H1 (cell line): ENCODE measurements at regions not wholly inside any gene's neighbourhood (a gene's known extent, or its start where the extent isn't known, plus 50 kb on each side); places are given as distances from the start of the nearest gene placed in this dataset.

Source experiments
- CTCF ChIA-PET: fragments of 300-600 bp; sonication (Branson Sonifier 250); formaldehyde crosslinking; loops from one replicate; lab custom pipeline; 2021; ENCODE audit not compliant: partially characterized antibody; lab: Charles Lee
- POLR2A ChIA-PET: fragments of 300-600 bp; sonication (Branson Sonifier 250); formaldehyde crosslinking; loops from one replicate; lab custom pipeline; 2021; ENCODE audit warnings: inconsistent platforms; ENCODE audit not compliant: partially characterized antibody; lab: Charles Lee
- DNase-seq, 2 experiments: peaks; one replicate each; pipeline versions ENCODE4 v3.0.0 to v3.0.0-alpha.2; 2010 to 2022; ENCODE audit warnings: low spot score in 2 of 2, low read depth in 1 of 2, mixed read lengths in 1 of 2
- FAIRE-seq: peaks from 2 replicates; lab custom pipeline; 2011; peaks lifted over from hg19 to GRCh38; lab: Jason Lieb, UNC
- H2AFZ ChIP-seq: 2 replicates; pipeline ENCODE4 v1.8.1; 2012; ENCODE audit warnings: low read length, inconsistent platforms
- H2AK5ac ChIP-seq: 2 replicates; pipeline ENCODE4 v1.6.1; 2013; ENCODE audit warnings: low read depth, low read length
- H2BK120ac ChIP-seq: replicated peaks from 2 replicates; pipeline ENCODE3; 2013; ENCODE audit warnings: low read depth, low read length, inconsistent platforms
- H2BK12ac ChIP-seq: 2 replicates; pipeline ENCODE4 v1.6.1; 2013; ENCODE audit warnings: low read depth, low read length
- H2BK15ac ChIP-seq: 2 replicates; pipeline ENCODE4 v1.6.1; 2013; ENCODE audit warnings: low read length
- H2BK20ac ChIP-seq: 2 replicates; pipeline ENCODE4 v1.6.1; 2013; ENCODE audit warnings: low read length
- H2BK5ac ChIP-seq: 2 replicates; pipeline ENCODE4 v1.6.1; 2013; ENCODE audit warnings: low read depth, low read length
- H3K14ac ChIP-seq: 2 replicates; pipeline ENCODE4 v1.6.1; 2013; ENCODE audit warnings: inconsistent platforms; ENCODE audit not compliant: insufficient read length
- H3K18ac ChIP-seq: 2 replicates; pipeline ENCODE4 v1.6.1; 2013; ENCODE audit warnings: low read length; ENCODE audit errors: extremely low read depth
- H3K23ac ChIP-seq: 2 replicates; pipeline ENCODE4 v1.6.1; 2013; ENCODE audit warnings: inconsistent platforms; ENCODE audit not compliant: insufficient read length
- H3K23me2 ChIP-seq: 2 replicates; pipeline ENCODE4 v1.6.1; 2013; ENCODE audit warnings: low read depth, low read length
- H3K27ac ChIP-seq: 2 replicates; pipeline ENCODE4 v1.6.1; 2011; ENCODE audit warnings: low read depth, low read length, inconsistent platforms
- H3K27me3 ChIP-seq, 4 experiments: replicated peaks in 1 of 4; 1 replicate in 1 of 4; 2 replicates in 3 of 4; pipeline versions ENCODE4 v1.6.1 to v1.8.1; 2011 to 2013; ENCODE audit warnings: low read length in 3 of 4, mild to moderate bottlenecking in 3 of 4, inconsistent platforms in 2 of 4, mixed read lengths in 2 of 4, moderate library complexity in 1 of 4; ENCODE audit not compliant: control insufficient read depth in 3 of 4, insufficient read depth in 3 of 4; ENCODE audit errors: extremely low read depth in 1 of 4
- H3K36me3 ChIP-seq, 4 experiments: 2 replicates each; pipeline versions ENCODE4 v1.6.1 to v1.8.1; 2011 to 2013; ENCODE audit warnings: mild to moderate bottlenecking in 4 of 4, low read length in 3 of 4, moderate library complexity in 2 of 4, control low read depth in 1 of 4, inconsistent platforms in 1 of 4; ENCODE audit not compliant: insufficient read depth in 4 of 4, control insufficient read depth in 2 of 4
- H3K4ac ChIP-seq: replicated peaks from 2 replicates; pipeline ENCODE3; 2013; ENCODE audit warnings: low read length, low read depth, mixed read lengths, inconsistent platforms; ENCODE audit not compliant: insufficient read length
- H3K4me1 ChIP-seq, 4 experiments: replicated peaks in 1 of 4; 1 replicate in 1 of 4; 2 replicates in 3 of 4; pipeline versions ENCODE4 v1.6.1 to v1.8.1; 2011 to 2013; ENCODE audit warnings: low read length in 3 of 4, inconsistent platforms in 2 of 4, mixed read lengths in 1 of 4; ENCODE audit not compliant: insufficient read depth in 4 of 4, control insufficient read depth in 3 of 4
- H3K4me2 ChIP-seq, 2 experiments: 2 replicates each; pipeline versions ENCODE4 v1.6.1 to v1.8.1; 2011 to 2013; ENCODE audit warnings: low read depth in 2 of 2, low read length in 2 of 2, control low read depth in 1 of 2, inconsistent platforms in 1 of 2, mild to moderate bottlenecking in 1 of 2; ENCODE audit not compliant: insufficient read depth in 1 of 2
- H3K4me3 ChIP-seq, 4 experiments: fragments of 200-600, 300-600 bp in 1 of 4; sonication (generic), shearing (Covaris generic), sonication (Bioruptor Twin) in 1 of 4; 2 replicates each; pipeline versions ENCODE4 v1.5.1 to v1.8.1; 2011 to 2016; ENCODE audit warnings: low read length in 4 of 4, low read depth in 3 of 4, control low read depth in 2 of 4, inconsistent platforms in 2 of 4, mild to moderate bottlenecking in 2 of 4, mixed read lengths in 1 of 4, moderate library complexity in 1 of 4; ENCODE audit not compliant: insufficient read depth in 2 of 4; ENCODE audit errors: extremely low read depth in 1 of 4
- H3K56ac ChIP-seq: replicated peaks from 2 replicates; pipeline ENCODE3; 2013; ENCODE audit warnings: low read depth, mild to moderate bottlenecking, mixed read lengths, low read length, inconsistent platforms; ENCODE audit not compliant: insufficient read length
- H3K79me1 ChIP-seq: 2 replicates; pipeline ENCODE4 v1.6.1; 2013; ENCODE audit warnings: low read depth, low read length, control low read depth
- H3K79me2 ChIP-seq, 2 experiments: 2 replicates each; pipeline versions ENCODE4 v1.6.1 to v1.8.1; 2012 to 2013; ENCODE audit warnings: low read length in 2 of 2, mild to moderate bottlenecking in 2 of 2, inconsistent platforms in 1 of 2; ENCODE audit not compliant: insufficient read depth in 2 of 2, control insufficient read depth in 1 of 2
- H3K9ac ChIP-seq, 4 experiments: replicated peaks in 1 of 4; 1 replicate in 1 of 4; 2 replicates in 3 of 4; pipeline versions ENCODE4 v1.6.1 to v1.8.1; 2011 to 2013; ENCODE audit warnings: low read depth in 3 of 4, low read length in 3 of 4, control low read depth in 2 of 4, mild to moderate bottlenecking in 2 of 4, moderate library complexity in 2 of 4, inconsistent platforms in 1 of 4; ENCODE audit errors: extremely low read depth in 1 of 4
- H3K9me3 ChIP-seq, 2 experiments: 2 replicates each; pipeline versions ENCODE4 v1.6.1 to v1.8.1; 2012 to 2013; ENCODE audit warnings: mild to moderate bottlenecking in 2 of 2, moderate library complexity in 2 of 2, control low read depth in 1 of 2, inconsistent platforms in 1 of 2, low read depth in 1 of 2, low read length in 1 of 2, mixed read lengths in 1 of 2; ENCODE audit not compliant: insufficient read depth in 2 of 2
- H4K20me1 ChIP-seq, 2 experiments: replicated peaks in 1 of 2; 2 replicates each; pipeline versions ENCODE3 to v1.8.1; 2011 to 2013; ENCODE audit warnings: inconsistent platforms in 2 of 2, low read length in 2 of 2, mild to moderate bottlenecking in 1 of 2; ENCODE audit not compliant: insufficient read depth in 2 of 2, control insufficient read depth in 1 of 2
- H4K5ac ChIP-seq: 2 replicates; pipeline ENCODE4 v1.6.1; 2013; ENCODE audit warnings: low read length, low read depth, mixed read lengths, inconsistent platforms; ENCODE audit not compliant: insufficient read length
- H4K8ac ChIP-seq: 2 replicates; pipeline ENCODE4 v1.8.0; 2013; ENCODE audit warnings: mild to moderate bottlenecking, moderate library complexity, low read length, inconsistent platforms; ENCODE audit not compliant: insufficient read depth; ENCODE audit errors: extremely low read depth
- H4K91ac ChIP-seq: replicated peaks from 2 replicates; pipeline ENCODE3; 2013; ENCODE audit warnings: low read length, mixed read lengths, inconsistent platforms; ENCODE audit not compliant: insufficient read length
- ASH2L ChIP-seq: fragments of 200-600, 300-600 bp; sonication (generic); IDR thresholded peaks from one replicate; pipeline ENCODE4 v1.7.1; 2017; ENCODE audit warnings: low read length
- BACH1 ChIP-seq: IDR thresholded peaks from 2 replicates; pipeline ENCODE4 v1.6.1; 2012; ENCODE audit warnings: low read length, improper control_type of control experiment
- CHD2 ChIP-seq: IDR thresholded peaks from 2 replicates; pipeline ENCODE4 v1.6.1; 2012; ENCODE audit warnings: low read length, improper control_type of control experiment
- EZH2 ChIP-seq: fragments of 200-600 bp; sonication (generic); IDR thresholded peaks from 2 replicates; pipeline ENCODE4 v1.7.1; 2012; ENCODE audit warnings: low read depth, mild to moderate bottlenecking, moderate library complexity, low read length, inconsistent platforms; ENCODE audit not compliant: severe bottlenecking
- HDAC2 ChIP-seq, 2 experiments: fragments of 300-600 bp in 1 of 2; sonication (generic) in 1 of 2; IDR thresholded peaks; 2 replicates each; pipeline ENCODE4 v1.6.1; 2011 to 2012; ENCODE audit warnings: low read depth in 2 of 2, low read length in 2 of 2, mild to moderate bottlenecking in 2 of 2, moderate library complexity in 2 of 2, borderline replicate concordance in 1 of 2, inconsistent platforms in 1 of 2
- MAFK ChIP-seq: IDR thresholded peaks from 2 replicates; pipeline ENCODE4 v1.6.1; 2012; ENCODE audit warnings: low read depth, mild to moderate bottlenecking, improper control_type of control experiment, low read length
- PHF8 ChIP-seq: fragments of 200-600 bp; sonication (generic); conservative IDR thresholded peaks from 2 replicates; pipeline ENCODE4 v1.7.1; 2012; ENCODE audit warnings: low read depth, mild to moderate bottlenecking, inconsistent platforms, low read length, moderate library complexity
- RFX5 ChIP-seq: IDR thresholded peaks from 2 replicates; pipeline ENCODE4 v1.6.1; 2011; ENCODE audit warnings: low read depth, low read length, improper control_type of control experiment, borderline replicate concordance
- RXRA ChIP-seq: IDR thresholded peaks from 2 replicates; pipeline ENCODE4 v1.6.1; 2011; ENCODE audit warnings: low read depth, mild to moderate bottlenecking, low read length, moderate library complexity; ENCODE audit not compliant: insufficient read depth
- SIN3A ChIP-seq, 2 experiments: IDR thresholded peaks in 1 of 2; conservative IDR thresholded peaks in 1 of 2; 2 replicates each; pipeline ENCODE4 v1.6.1; 2011 to 2012; ENCODE audit warnings: low read length in 2 of 2, improper control_type of control experiment in 1 of 2, low read depth in 1 of 2, mild to moderate bottlenecking in 1 of 2
- SP4 ChIP-seq: IDR thresholded peaks from 2 replicates; pipeline ENCODE4 v1.6.1; 2012; ENCODE audit warnings: low read length, inconsistent platforms
- TAF7 ChIP-seq: optimal IDR thresholded peaks from 2 replicates; pipeline ENCODE3; 2011; ENCODE audit warnings: low read depth, mild to moderate bottlenecking, inconsistent platforms, low read length, moderate library complexity, borderline replicate concordance
- WGBS, 2 experiments: shearing (Covaris generic) in 1 of 2; methylation state at CpG; one replicate each; pipeline versions ENCODE4 v1.1.6 to v1.1.7; 2013 to 2015; ENCODE audit warnings: low lambda C conversion rate in 2 of 2, mixed read lengths in 2 of 2, inconsistent platforms in 1 of 2, low coverage in 1 of 2, missing lambda C conversion rate in 1 of 2; ENCODE audit not compliant: insufficient replicate concordance in 2 of 2, insufficient coverage in 1 of 2, insufficient read length in 1 of 2; ENCODE audit errors: extremely low coverage in 1 of 2, missing lambda C conversion rate in 1 of 2; 5-methylcytosine and 5-hydroxymethylcytosine counted together
- TF ChIP-seq, protein P1 (sequence below): IDR thresholded peaks from 2 replicates; pipeline ENCODE4 v1.6.1; 2011; ENCODE audit warnings: low read depth, mild to moderate bottlenecking, low read length; ENCODE audit not compliant: insufficient read depth

DNA sequence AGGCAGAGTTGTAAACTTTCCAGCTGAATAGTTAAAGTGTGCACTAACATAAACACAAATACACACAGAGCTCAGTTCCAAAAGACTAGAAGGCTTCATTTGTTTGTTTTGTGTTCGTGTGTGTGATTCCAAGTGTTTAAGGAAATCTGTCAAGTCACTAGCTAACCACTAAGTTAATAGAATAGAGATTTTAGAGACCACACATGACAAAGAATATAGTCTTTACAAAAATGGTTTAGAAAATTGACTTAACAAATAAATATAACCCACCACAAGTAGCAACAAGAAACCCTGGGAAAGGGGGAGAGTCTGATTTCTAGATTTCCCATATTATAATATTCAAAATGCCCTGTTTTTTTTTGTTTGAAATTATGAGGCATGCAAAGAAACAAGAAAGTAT lies 209.4 kb downstream of the FZD1 start:
- Histone ChIP-seq H3K4me3 (no peak overlapping the region), H4K5ac (no peak overlapping the region), H3K4me1 (no peaks in the 10 kb centered on the region), H3K79me2 (no peaks in the 10 kb centered on the region), H2AFZ (no peak overlapping the region), H3K36me3 (no peaks in the 10 kb centered on the region; a peak in 1 of 8 replicates), H2BK5ac (no peak overlapping the region), H3K23ac (no peak overlapping the region), H3K9ac (no peak overlapping the region), H4K91ac (no peak overlapping the region), H3K14ac (no peak overlapping the region), H3K27ac (no peak overlapping the region), H3K18ac (no peak overlapping the region), H2BK120ac (no peak overlapping the region), H3K27me3 (no peaks in the 10 kb centered on the region), H4K20me1 (no peaks in the 10 kb centered on the region), H3K4ac (no peak overlapping the region), H3K4me2 (no peak overlapping the region), H2BK12ac (no peak overlapping the region), H4K8ac (no peak overlapping the region), H2BK15ac (no peak overlapping the region), H3K23me2 (no peaks in the 10 kb centered on the region), H2BK20ac (no peak overlapping the region), H3K79me1 (no peaks in the 10 kb centered on the region), H3K56ac (no peak overlapping the region), H3K9me3 (peaks cover 4 to 6% of the 10 kb centered on the region in 2 experiments; a peak in 1 of 4 replicates), H2AK5ac (no peak overlapping the region)
- no peak for TF ChIP-seq TAF7
- no peak for TF ChIP-seq ASH2L
- TF ChIP-seq BACH1: no peak
- TF ChIP-seq SP4: no peak
- TF ChIP-seq, protein P1, sequence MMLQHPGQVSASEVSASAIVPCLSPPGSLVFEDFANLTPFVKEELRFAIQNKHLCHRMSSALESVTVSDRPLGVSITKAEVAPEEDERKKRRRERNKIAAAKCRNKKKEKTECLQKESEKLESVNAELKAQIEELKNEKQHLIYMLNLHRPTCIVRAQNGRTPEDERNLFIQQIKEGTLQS: no peak
- TF ChIP-seq HDAC2 (IDR thresholded peaks at IDR 0.05; ENCODE audit: borderline replicate concordance in 1 of 2, low read depth in 2 of 2, low read length in 2 of 2): no peak
- TF ChIP-seq RXRA: no peak
- TF ChIP-seq RFX5: no peak
- no peak for TF ChIP-seq MAFK
- no peak for TF ChIP-seq CHD2
- TF ChIP-seq SIN3A (conservative IDR thresholded peaks at IDR 0.05 in 1 of 2, IDR thresholded peaks at IDR 0.05 in 1 of 2; ENCODE audit: low read depth in 1 of 2, low read length in 2 of 2): no peak
- TF ChIP-seq PHF8: no peak
- TF ChIP-seq EZH2: no peak
- DNase-seq (no peak), FAIRE-seq (no peak)
- ChIA-PET CTCF (no interaction called here), POLR2A (no interaction called here)
- 93% methylated on average over 1 of the region's 1 CpG; no CpG with 5 or more reads in 1 of the 2 experiments for WGBS, 2 experiments
